Stomach (tissue), 4 donors: ENCODE measurements at regions not wholly inside any gene's neighbourhood (a gene's known extent, or its start where the extent isn't known, plus 50 kb on each side); places are given as distances from the start of the nearest gene placed in this dataset.

Experiments
- CTCF ChIP-seq, 7 experiments: fragments of 450-650 bp in 4 of 7; fragments of 200-600 bp in 3 of 7; sonication (generic) in 3 of 7; IDR thresholded peaks; one replicate each; pipeline ENCODE4 v1.5.1; 2016 to 2019; ENCODE audit warnings: antibody characterized with exemption in 7 of 7, control low read depth in 2 of 7, mild to moderate bottlenecking in 1 of 7
- EP300 ChIP-seq: sonication (generic); formaldehyde crosslinking; IDR thresholded peaks from one replicate; pipeline ENCODE4 v1.6.1; 2017; ENCODE audit warnings: antibody characterized with exemption
- POLR2A ChIP-seq, 4 donors: fragments of 450-650 bp; IDR thresholded peaks; one replicate each; pipeline ENCODE4 v1.6.1; 2016; ENCODE audit warnings: antibody characterized with exemption in 4 of 4, control low read depth in 2 of 4, mild to moderate bottlenecking in 1 of 4, moderate library complexity in 1 of 4

DNA sequence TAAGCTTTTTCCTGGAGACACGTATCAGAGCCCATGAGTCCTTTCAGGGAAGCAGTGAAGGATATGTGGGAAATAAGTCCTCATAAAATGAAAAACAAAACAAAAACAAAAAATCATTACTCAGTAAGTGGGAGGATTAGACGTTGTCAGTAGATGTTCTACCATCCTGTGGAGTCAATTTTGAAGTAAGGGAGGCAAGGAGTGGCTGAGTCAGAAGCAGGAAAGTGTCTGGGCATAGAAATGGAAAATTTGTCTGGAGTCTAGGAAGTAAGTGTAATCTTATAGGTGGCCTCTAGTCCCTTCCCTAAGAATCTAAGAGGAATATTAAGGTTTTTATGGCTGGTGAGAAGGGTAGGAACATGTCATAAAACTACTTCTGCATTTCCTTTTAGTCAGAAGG is 339.8 kb upstream of the SEMA6D start:
- TF ChIP-seq CTCF (IDR thresholded peaks at IDR 0.05) (no peak), POLR2A (IDR thresholded peaks at IDR 0.05) (no peak), EP300 (no peak)
